Stimulated activated CD4-positive, alpha-beta T cell treated with anti-CD3 and anti-CD28 coated beads, Interleukin-12 subunit alpha, Interleukin-12 subunit beta, amount 100 ng/mL, for 4 hours (primary cell): ENCODE measurements at regions not wholly inside any gene's neighbourhood (a gene's known extent, or its start where the extent isn't known, plus 50 kb on each side); places are given as distances from the start of the nearest gene placed in this dataset.

Experiments
- DNase-seq: peaks from one replicate; pipeline ENCODE4 v3.0.0-alpha.2; 2020

GRCh38 chr3:187932530-187932929 is 187.3 kb upstream of the BCL6 start:
- DNase-seq, result no peak

- no peak for DNase-seq
These were observed 190.4 kb upstream of the BCL6 start for GRCh38 chr3:187935623-187936156.

- DNase-seq, result no peak
These were observed 191.4 kb upstream of the BCL6 start for GRCh38 chr3:187936676-187937075.

- no peak for DNase-seq
These were observed 194.6 kb upstream of the BCL6 start for GRCh38 chr3:187939891-187940290.

- no peak for DNase-seq
These were observed 196.0 kb upstream of the BCL6 start for GRCh38 chr3:187941135-187941847.

GRCh38 chr3:187941848-187942194 is 196.6 kb upstream of the BCL6 start:
- DNase-seq, result no peak

- no peak for DNase-seq
These were observed 197.5 kb upstream of the BCL6 start for GRCh38 chr3:187942658-187943241.

GRCh38 chr3:187943677-187944389 is 198.6 kb upstream of the BCL6 start:
- DNase-seq, result no peak

GRCh38 chr3:187944390-187945179 is 199.3 kb upstream of the BCL6 start:
- DNase-seq, result no peak

- DNase-seq, result no peak
These were observed 200.1 kb upstream of the BCL6 start for GRCh38 chr3:187945374-187945773.

GRCh38 chr3:187946163-187946691 is 201.0 kb upstream of the BCL6 start:
- DNase-seq, result no peak

- DNase-seq, result no peak
These were observed 201.7 kb upstream of the BCL6 start for GRCh38 chr3:187946981-187947380.

- no peak for DNase-seq
These were observed 202.8 kb upstream of the BCL6 start for GRCh38 chr3:187947927-187948682.

- DNase-seq, result no peak
These were observed 204.0 kb upstream of the BCL6 start for GRCh38 chr3:187949093-187949820.

- no peak for DNase-seq
These were observed 203.3 kb upstream of the LPP start for GRCh38 chr3:187950671-187951070.

- DNase-seq, result no peak
These were observed 202.3 kb upstream of the LPP start for GRCh38 chr3:187951452-187952190.

- DNase-seq, result no peak
These were observed 201.1 kb upstream of the LPP start for GRCh38 chr3:187952849-187953248.

- no peak for DNase-seq
These were observed 199.5 kb upstream of the LPP start for GRCh38 chr3:187954516-187954872.

- no peak for DNase-seq
These were observed 198.9 kb upstream of the LPP start for GRCh38 chr3:187954873-187955586.

GRCh38 chr3:187955587-187955952 is 198.4 kb upstream of the LPP start:
- DNase-seq, result no peak
